Endodermal cell (in vitro differentiated cells): ENCODE measurements at regions not wholly inside any gene's neighbourhood (a gene's known extent, or its start where the extent isn't known, plus 50 kb on each side); places are given as distances from the start of the nearest gene placed in this dataset.

Experiments
- DNase-seq: peaks from one replicate; pipeline ENCODE4 v3.0.0-alpha.2; 2017
- H3K27ac ChIP-seq: 2 replicates; pipeline ENCODE4 v1.5.1; 2013; ENCODE audit warnings: mild to moderate bottlenecking, low read depth, low read length, moderate library complexity
- H3K27me3 ChIP-seq: 2 replicates; pipeline ENCODE4 v1.6.1; 2013; ENCODE audit warnings: mild to moderate bottlenecking, low read length, moderate library complexity; ENCODE audit not compliant: insufficient read depth, control insufficient read depth, poor library complexity, severe bottlenecking
- H3K36me3 ChIP-seq: 2 replicates; pipeline ENCODE4 v1.7.0; 2013; ENCODE audit warnings: mild to moderate bottlenecking, low read length, moderate library complexity; ENCODE audit not compliant: control insufficient read depth, insufficient read depth
- H3K4me1 ChIP-seq: one replicate; pipeline ENCODE4 v1.7.0; 2013; ENCODE audit warnings: low read length; ENCODE audit not compliant: control insufficient read depth, insufficient read depth
- H3K4me3 ChIP-seq: 2 replicates; pipeline ENCODE4 v1.5.1; 2013; ENCODE audit warnings: mild to moderate bottlenecking, low read length, moderate library complexity
- H3K9ac ChIP-seq: 2 replicates; pipeline ENCODE4 v1.6.1; 2013; ENCODE audit warnings: mild to moderate bottlenecking, low read length, moderate library complexity; ENCODE audit not compliant: poor library complexity, severe bottlenecking; ENCODE audit errors: extremely low read depth
- H3K9me3 ChIP-seq: 2 replicates; pipeline ENCODE4 v1.6.1; 2013; ENCODE audit warnings: mild to moderate bottlenecking, low read length, moderate library complexity; ENCODE audit not compliant: control insufficient read depth
- H3K27ac Mint-ChIP-seq: 2 replicates; pipeline ENCODE4 v1.8.0; 2020; ENCODE audit warnings: mixed read lengths
- H3K27me3 Mint-ChIP-seq: 2 replicates; pipeline ENCODE4 v1.8.0; 2021; ENCODE audit warnings: mild to moderate bottlenecking, mixed read lengths; ENCODE audit not compliant: insufficient read depth
- H3K36me3 Mint-ChIP-seq: 2 replicates; pipeline ENCODE4 v1.8.0; 2020; ENCODE audit warnings: low read depth, mixed read lengths
- H3K4me1 Mint-ChIP-seq: 2 replicates; pipeline ENCODE4 v1.8.0; 2020; ENCODE audit warnings: mixed read lengths
- H3K4me3 Mint-ChIP-seq: 2 replicates; pipeline ENCODE4 v1.8.0; 2020; ENCODE audit warnings: mild to moderate bottlenecking, moderate library complexity, mixed read lengths
- H3K9me3 Mint-ChIP-seq: 2 replicates; pipeline ENCODE4 v1.8.0; 2020; ENCODE audit warnings: mild to moderate bottlenecking, mixed read lengths
- WGBS, 2 experiments: methylation state at CpG; one replicate each; pipeline versions ENCODE4 v1.1.5 to v1.1.7; 2013; ENCODE audit warnings: missing lambda C conversion rate in 2 of 2, mixed read lengths in 1 of 2; ENCODE audit not compliant: insufficient coverage in 1 of 2, insufficient read length in 1 of 2; 5-methylcytosine and 5-hydroxymethylcytosine counted together
- TF ChIP-seq, protein P1 (sequence below): fragments of 200-600 bp; sonication (generic); conservative IDR thresholded peaks from 2 replicates; pipeline ENCODE4 v1.5.0; 2021; ENCODE audit warnings: antibody characterized with exemption, mild to moderate bottlenecking

DNA sequence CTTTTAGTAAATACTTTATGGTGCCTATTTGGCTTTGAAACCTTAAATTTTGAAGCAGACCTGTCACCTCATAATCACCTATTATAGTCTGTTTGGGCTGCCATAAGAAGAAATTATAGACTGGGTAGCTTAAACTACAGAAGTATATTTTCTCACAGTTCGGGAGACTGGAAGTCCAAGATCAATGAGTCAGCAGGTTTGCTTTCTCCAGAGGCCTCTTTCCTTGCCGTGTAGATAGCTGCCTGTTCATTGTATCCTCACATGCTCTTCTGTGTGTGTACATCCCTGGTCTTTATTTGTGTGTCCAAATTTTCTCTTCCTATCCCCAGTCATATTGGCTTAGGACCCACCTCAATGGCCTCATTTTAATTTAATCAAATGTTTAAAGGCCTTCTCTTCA lies 518.2 kb downstream of the ADGRL2 start:
- no peak overlapping the region for H3K27ac ChIP-seq
- no peaks in the 10 kb centered on the region for H3K9me3 ChIP-seq
- WGBS, 2 experiments = 76 to 94% methylated on average over 2 of the region's 2 CpGs
- H3K9ac ChIP-seq = no peak overlapping the region
- peaks cover 2% of the 10 kb centered on the region for H3K36me3 Mint-ChIP-seq
- TF ChIP-seq, protein P1, sequence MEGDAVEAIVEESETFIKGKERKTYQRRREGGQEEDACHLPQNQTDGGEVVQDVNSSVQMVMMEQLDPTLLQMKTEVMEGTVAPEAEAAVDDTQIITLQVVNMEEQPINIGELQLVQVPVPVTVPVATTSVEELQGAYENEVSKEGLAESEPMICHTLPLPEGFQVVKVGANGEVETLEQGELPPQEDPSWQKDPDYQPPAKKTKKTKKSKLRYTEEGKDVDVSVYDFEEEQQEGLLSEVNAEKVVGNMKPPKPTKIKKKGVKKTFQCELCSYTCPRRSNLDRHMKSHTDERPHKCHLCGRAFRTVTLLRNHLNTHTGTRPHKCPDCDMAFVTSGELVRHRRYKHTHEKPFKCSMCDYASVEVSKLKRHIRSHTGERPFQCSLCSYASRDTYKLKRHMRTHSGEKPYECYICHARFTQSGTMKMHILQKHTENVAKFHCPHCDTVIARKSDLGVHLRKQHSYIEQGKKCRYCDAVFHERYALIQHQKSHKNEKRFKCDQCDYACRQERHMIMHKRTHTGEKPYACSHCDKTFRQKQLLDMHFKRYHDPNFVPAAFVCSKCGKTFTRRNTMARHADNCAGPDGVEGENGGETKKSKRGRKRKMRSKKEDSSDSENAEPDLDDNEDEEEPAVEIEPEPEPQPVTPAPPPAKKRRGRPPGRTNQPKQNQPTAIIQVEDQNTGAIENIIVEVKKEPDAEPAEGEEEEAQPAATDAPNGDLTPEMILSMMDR = no peak
- H3K4me1 Mint-ChIP-seq = peaks cover 1% of the 10 kb centered on the region
- H3K9me3 Mint-ChIP-seq = peaks cover 16% of the 10 kb centered on the region
- DNase-seq = no peak
- H3K27me3 Mint-ChIP-seq = no peaks in the 10 kb centered on the region
- H3K4me1 ChIP-seq = no peaks in the 10 kb centered on the region
- no peak overlapping the region for H3K27ac Mint-ChIP-seq
- H3K4me3 Mint-ChIP-seq = no peak overlapping the region
- H3K36me3 ChIP-seq = no peaks in the 10 kb centered on the region
- no peak overlapping the region for H3K4me3 ChIP-seq
- no peaks in the 10 kb centered on the region for H3K27me3 ChIP-seq

DNA sequence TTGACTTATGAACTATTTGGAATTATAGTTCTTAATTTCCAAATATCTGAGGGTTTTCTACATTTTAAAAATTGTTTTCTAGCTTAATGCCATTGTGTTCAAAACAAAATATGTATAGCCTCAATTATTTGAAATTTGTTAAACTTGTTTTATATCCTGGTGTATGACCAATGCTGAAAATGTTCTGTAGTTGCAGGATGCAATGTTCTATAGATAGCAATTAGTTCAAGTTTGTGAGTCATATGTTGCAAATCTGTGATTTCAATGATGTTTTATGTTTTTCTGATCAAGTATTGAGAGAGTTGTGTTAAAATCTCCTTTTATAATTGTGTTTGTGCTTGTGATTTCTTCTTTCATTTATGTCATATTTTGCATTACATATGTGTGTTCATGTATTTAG lies 517.5 kb downstream of the ADGRL2 start:
- peaks cover 2% of the 10 kb centered on the region for H3K36me3 Mint-ChIP-seq
- no peak overlapping the region for H3K4me3 ChIP-seq

DNA sequence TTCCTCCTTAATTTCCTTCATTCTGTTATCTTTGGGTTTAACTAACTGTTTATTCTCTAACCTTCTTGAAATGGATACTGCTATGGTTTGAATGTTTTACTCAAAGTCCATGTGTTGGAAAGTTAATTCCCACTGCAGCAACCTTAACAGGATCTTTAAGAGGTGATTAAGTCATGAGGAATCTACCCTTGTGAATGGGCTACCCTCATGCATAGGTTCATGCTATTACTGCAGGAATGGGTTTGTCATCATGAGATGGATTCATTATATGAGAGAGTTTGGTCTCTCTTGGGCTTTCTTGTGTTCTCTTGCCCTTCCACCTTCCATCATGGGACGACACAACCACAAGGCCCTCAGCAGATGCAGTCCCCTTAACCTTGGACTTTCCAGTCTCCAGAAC lies 516.9 kb downstream of the ADGRL2 start:
- Histone ChIP-seq H3K4me1 (no peaks in the 10 kb centered on the region), H3K9me3 (no peaks in the 10 kb centered on the region), H3K4me3 (no peak overlapping the region), H3K36me3 (no peaks in the 10 kb centered on the region), H3K27ac (no peak overlapping the region), H3K9ac (no peak overlapping the region), H3K27me3 (no peaks in the 10 kb centered on the region)
- H3K36me3 Mint-ChIP-seq = peaks cover 2% of the 10 kb centered on the region
- H3K4me3 Mint-ChIP-seq = no peak overlapping the region
- 88% methylated on average over 1 of the region's 1 CpG; no CpG with 5 or more reads in 1 of the 2 experiments for WGBS, 2 experiments
- TF ChIP-seq, protein P1 = no peak
- no peak for DNase-seq
- peaks cover 1% of the 10 kb centered on the region for H3K4me1 Mint-ChIP-seq
- H3K27me3 Mint-ChIP-seq = no peaks in the 10 kb centered on the region
- peaks cover 19% of the 10 kb centered on the region for H3K9me3 Mint-ChIP-seq
- no peak overlapping the region for H3K27ac Mint-ChIP-seq

More for the DNA sequence above, 517.5 kb downstream of the ADGRL2 start:
- no peak overlapping the region for H3K9ac ChIP-seq
- no peaks in the 10 kb centered on the region for H3K27me3 ChIP-seq
- peaks cover 1% of the 10 kb centered on the region for H3K4me1 Mint-ChIP-seq
- no peaks in the 10 kb centered on the region for H3K27me3 Mint-ChIP-seq
- H3K27ac ChIP-seq = no peak overlapping the region
- H3K36me3 ChIP-seq = no peaks in the 10 kb centered on the region
- no peak for DNase-seq
- H3K4me3 Mint-ChIP-seq = no peak overlapping the region
- no peak overlapping the region for H3K27ac Mint-ChIP-seq
- H3K9me3 Mint-ChIP-seq = peaks cover 19% of the 10 kb centered on the region
- TF ChIP-seq, protein P1 = no peak
- no peaks in the 10 kb centered on the region for H3K9me3 ChIP-seq
- H3K4me1 ChIP-seq = no peaks in the 10 kb centered on the region
